OCI-LY3 (cell line): ENCODE measurements at regions not wholly inside any gene's neighbourhood (a gene's known extent, or its start where the extent isn't known, plus 50 kb on each side); places are given as distances from the start of the nearest gene placed in this dataset.

Experiments used
- H2AFZ ChIP-seq: fragments of 200-600, 300-600 bp; shearing (Covaris generic); 2 replicates; pipeline ENCODE4 v1.6.0; 2014; ENCODE audit warnings: antibody characterized with exemption, low read depth, low read length
- H3K27ac ChIP-seq: fragments of 200-600, 300-600 bp; sonication (generic); 2 replicates; pipeline ENCODE4 v1.5.1; 2014; ENCODE audit warnings: mild to moderate bottlenecking, low read length, moderate library complexity, mixed read lengths
- H3K27me3 ChIP-seq: fragments of 200-600, 300-600 bp; sonication (generic); 2 replicates; pipeline ENCODE4 v1.6.1; 2014; ENCODE audit warnings: low read depth, low read length, mixed read lengths
- H3K36me3 ChIP-seq: fragments of 200-600, 300-600 bp; sonication (generic); replicated peaks from 2 replicates; pipeline ENCODE3; 2014; ENCODE audit warnings: low read depth, low read length, mixed read lengths
- H3K4me1 ChIP-seq: fragments of 300-600, 200-600 bp; sonication (generic); 2 replicates; pipeline ENCODE4 v1.6.1; 2014; ENCODE audit warnings: low read length, mixed read lengths
- H3K4me2 ChIP-seq: fragments of 200-600, 300-600 bp; sonication (generic); 2 replicates; pipeline ENCODE4 v1.6.1; 2014; ENCODE audit warnings: low read length, mixed read lengths
- H3K4me3 ChIP-seq: fragments of 300-600, 200-600 bp; sonication (generic); 2 replicates; pipeline ENCODE4 v1.5.1; 2014; ENCODE audit warnings: antibody characterized with exemption, mild to moderate bottlenecking, low read length, moderate library complexity
- H3K79me2 ChIP-seq: fragments of 300-600, 200-600 bp; shearing (Covaris generic); 2 replicates; pipeline ENCODE4 v1.6.1; 2014; ENCODE audit warnings: mild to moderate bottlenecking, low read length, mixed read lengths
- H3K9ac ChIP-seq: fragments of 300-600, 200-600 bp; shearing (Covaris generic); 2 replicates; pipeline ENCODE4 v1.6.0; 2014; ENCODE audit warnings: mild to moderate bottlenecking, low read length, moderate library complexity
- H3K9me3 ChIP-seq: fragments of 200-600, 300-600 bp; shearing (Covaris generic); 2 replicates; pipeline ENCODE4 v1.6.1; 2014; ENCODE audit warnings: low read length, mixed read lengths; ENCODE audit not compliant: insufficient read depth
- H4K20me1 ChIP-seq: fragments of 200-600, 300-600 bp; sonication (generic); 2 replicates; pipeline ENCODE4 v1.6.1; 2016; ENCODE audit warnings: low read length, mixed read lengths; ENCODE audit not compliant: insufficient read depth
- CTCF ChIP-seq: fragments of 200-600, 300-600 bp; sonication (generic); IDR thresholded peaks from 2 replicates; pipeline ENCODE4 v1.5.1; 2014; ENCODE audit warnings: antibody characterized with exemption, low read length, low read depth
- EZH2phosphoT487 ChIP-seq: fragments of 200-600 bp; shearing (Covaris generic); IDR thresholded peaks from 2 replicates; pipeline ENCODE4 v1.6.1; 2018; ENCODE audit warnings: antibody characterized with exemption, mixed run types, low read depth

GRCh38 chr3:72229952-72230351 lies 445.0 kb upstream of the PROK2 start:
- H3K27ac ChIP-seq: no peak overlapping the region

GRCh38 chr3:72227486-72228070 lies 442.6 kb upstream of the PROK2 start:
- Histone ChIP-seq H3K4me2 (no peak overlapping the region), H2AFZ (no peak overlapping the region), H3K36me3 (no peaks in the 10 kb centered on the region), H3K9ac (no peak overlapping the region), H3K79me2 (no peaks in the 10 kb centered on the region), H3K27me3 (peaks cover 80% of the 10 kb centered on the region), H3K9me3 (peaks cover 17% of the 10 kb centered on the region), H3K4me1 (no peaks in the 10 kb centered on the region), H4K20me1 (no peaks in the 10 kb centered on the region), H3K27ac (no peak overlapping the region), H3K4me3 (no peak overlapping the region)
- TF ChIP-seq EZH2phosphoT487: no peak
- TF ChIP-seq CTCF: no peak

More at GRCh38 chr3:72229952-72230351, 445.0 kb upstream of the PROK2 start:
- Histone ChIP-seq H3K79me2 (no peaks in the 10 kb centered on the region), H3K9ac (no peak overlapping the region), H3K4me2 (no peak overlapping the region), H3K9me3 (peaks cover 7% of the 10 kb centered on the region; the same call in 1 of the 2 replicates), H3K27me3 (peaks cover 91% of the 10 kb centered on the region), H3K4me1 (no peaks in the 10 kb centered on the region), H3K4me3 (no peak overlapping the region), H4K20me1 (no peaks in the 10 kb centered on the region; the same call in 1 of the 2 replicates), H2AFZ (no peak overlapping the region), H3K36me3 (no peaks in the 10 kb centered on the region)
- TF ChIP-seq EZH2phosphoT487 (no peak), CTCF (no peak)

- Histone ChIP-seq H3K79me2 (no peaks in the 10 kb centered on the region), H3K4me2 (no peak overlapping the region), H3K4me3 (no peak overlapping the region), H2AFZ (no peak overlapping the region), H3K9me3 (peaks cover 17% of the 10 kb centered on the region), H3K27ac (no peak overlapping the region), H3K27me3 (peaks cover 68% of the 10 kb centered on the region), H3K4me1 (no peaks in the 10 kb centered on the region), H4K20me1 (no peaks in the 10 kb centered on the region), H3K9ac (no peak overlapping the region), H3K36me3 (no peaks in the 10 kb centered on the region)
- TF ChIP-seq EZH2phosphoT487 (no peak), CTCF (no peak)
Observed at GRCh38 chr3:72224804-72225509, 440.0 kb upstream of the PROK2 start.

- H3K27ac ChIP-seq: no peak overlapping the region
- H3K4me3 ChIP-seq: no peak overlapping the region
- no peaks in the 10 kb centered on the region for H4K20me1 ChIP-seq
- H3K27me3 ChIP-seq: peaks cover 61% of the 10 kb centered on the region
- no peak overlapping the region for H2AFZ ChIP-seq
- no peak overlapping the region for H3K9ac ChIP-seq
- TF ChIP-seq EZH2phosphoT487: no peak
- no peak for TF ChIP-seq CTCF
- H3K79me2 ChIP-seq: no peaks in the 10 kb centered on the region
- no peaks in the 10 kb centered on the region for H3K4me1 ChIP-seq
- no peaks in the 10 kb centered on the region for H3K36me3 ChIP-seq
- peaks cover 17% of the 10 kb centered on the region for H3K9me3 ChIP-seq
- H3K4me2 ChIP-seq: no peak overlapping the region
Observed at GRCh38 chr3:72223628-72224027, 438.7 kb upstream of the PROK2 start.
